K562 (cell line): ENCODE measurements at regions not wholly inside any gene's neighbourhood (a gene's known extent, or its start where the extent isn't known, plus 50 kb on each side); places are given as distances from the start of the nearest gene placed in this dataset.

ENCODE experiments used
- DEAF1 ChIP-seq: fragments of 450-650 bp; formaldehyde crosslinking; IDR thresholded peaks from 2 replicates; pipeline ENCODE4 v1.4.0; 2020; ENCODE audit warnings: mild to moderate bottlenecking, moderate library complexity
- ZNF318 ChIP-seq, 2 experiments: fragments of 450-650 bp; IDR thresholded peaks; 2 replicates each; pipeline ENCODE4 v1.6.1; 2016; ENCODE audit warnings: mild to moderate bottlenecking in 2 of 2, borderline replicate concordance in 1 of 2, low read depth in 1 of 2, moderate library complexity in 1 of 2

- no peak for TF ChIP-seq DEAF1 (CRISPR knock-in tag)
- TF ChIP-seq ZNF318 (IDR thresholded peaks at IDR 0.05; ENCODE audit: borderline replicate concordance in 1 of 2, low read depth in 1 of 2), result no peak
Observed at GRCh38 chr5:158205992-158206391, 347.0 kb upstream of the CLINT1 start (continued).
